Epithelial cell of proximal tubule (primary cell): ENCODE measurements at regions not wholly inside any gene's neighbourhood (a gene's known extent, or its start where the extent isn't known, plus 50 kb on each side); places are given as distances from the start of the nearest gene placed in this dataset.

Experiments
- DNase-seq: peaks from one replicate; pipeline ENCODE4 v3.0.0-alpha.2; 2011; ENCODE audit warnings: low read depth
- H3K4me3 ChIP-seq: 2 replicates; pipeline ENCODE4 v1.5.1; 2011; ENCODE audit warnings: low read depth, mild to moderate bottlenecking, low read length
- TF ChIP-seq, protein P1 (sequence below): conservative IDR thresholded peaks from 2 replicates; pipeline ENCODE4 v1.5.1; 2012; ENCODE audit warnings: low read depth, mild to moderate bottlenecking, low read length

DNA sequence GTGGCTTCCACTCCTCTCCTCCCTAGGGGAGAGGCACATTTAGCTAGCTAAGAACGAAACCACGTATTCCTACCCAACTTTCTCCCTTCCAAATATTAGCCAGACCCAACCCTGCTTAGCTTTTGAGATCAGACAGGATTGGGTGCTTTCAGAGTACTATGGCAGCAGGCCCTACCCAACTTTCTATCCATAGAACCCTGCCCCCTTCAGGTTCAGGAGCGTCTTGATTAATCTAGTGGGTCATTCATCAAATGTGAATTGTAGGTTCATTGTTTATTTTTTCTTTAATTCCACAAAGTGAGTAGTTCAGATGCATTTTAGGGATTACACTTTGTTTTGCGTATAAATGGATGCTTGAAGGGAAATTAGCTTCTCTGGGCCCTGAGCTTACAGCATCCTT is 188.3 kb downstream of the MIB1 start:
- H3K4me3 ChIP-seq = no peak overlapping the region
- TF ChIP-seq, protein P1, sequence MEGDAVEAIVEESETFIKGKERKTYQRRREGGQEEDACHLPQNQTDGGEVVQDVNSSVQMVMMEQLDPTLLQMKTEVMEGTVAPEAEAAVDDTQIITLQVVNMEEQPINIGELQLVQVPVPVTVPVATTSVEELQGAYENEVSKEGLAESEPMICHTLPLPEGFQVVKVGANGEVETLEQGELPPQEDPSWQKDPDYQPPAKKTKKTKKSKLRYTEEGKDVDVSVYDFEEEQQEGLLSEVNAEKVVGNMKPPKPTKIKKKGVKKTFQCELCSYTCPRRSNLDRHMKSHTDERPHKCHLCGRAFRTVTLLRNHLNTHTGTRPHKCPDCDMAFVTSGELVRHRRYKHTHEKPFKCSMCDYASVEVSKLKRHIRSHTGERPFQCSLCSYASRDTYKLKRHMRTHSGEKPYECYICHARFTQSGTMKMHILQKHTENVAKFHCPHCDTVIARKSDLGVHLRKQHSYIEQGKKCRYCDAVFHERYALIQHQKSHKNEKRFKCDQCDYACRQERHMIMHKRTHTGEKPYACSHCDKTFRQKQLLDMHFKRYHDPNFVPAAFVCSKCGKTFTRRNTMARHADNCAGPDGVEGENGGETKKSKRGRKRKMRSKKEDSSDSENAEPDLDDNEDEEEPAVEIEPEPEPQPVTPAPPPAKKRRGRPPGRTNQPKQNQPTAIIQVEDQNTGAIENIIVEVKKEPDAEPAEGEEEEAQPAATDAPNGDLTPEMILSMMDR = no peak
- DNase-seq = no peak

DNA sequence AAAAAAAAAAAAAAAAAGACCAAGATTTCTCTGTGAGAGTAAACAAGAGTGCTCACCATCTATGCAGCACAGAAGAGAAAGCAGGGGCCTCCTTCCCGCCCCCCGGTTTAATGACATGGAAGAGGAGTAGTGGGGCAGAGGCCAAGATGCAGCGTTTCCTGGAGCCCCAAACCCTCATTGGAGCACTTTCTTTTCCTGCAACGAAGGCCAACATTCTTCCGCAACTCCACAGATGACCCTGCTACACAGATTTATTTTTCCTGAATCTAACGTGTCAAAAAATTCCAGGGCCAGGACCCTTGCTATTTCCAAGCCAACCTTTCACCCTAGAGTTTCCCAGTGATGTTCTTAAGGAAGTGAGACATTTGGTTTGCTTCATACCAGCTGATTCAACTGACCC is 189.6 kb downstream of the MIB1 start:
- TF ChIP-seq, protein P1 = no peak
- H3K4me3 ChIP-seq = no peak overlapping the region
- no peak for DNase-seq

DNA sequence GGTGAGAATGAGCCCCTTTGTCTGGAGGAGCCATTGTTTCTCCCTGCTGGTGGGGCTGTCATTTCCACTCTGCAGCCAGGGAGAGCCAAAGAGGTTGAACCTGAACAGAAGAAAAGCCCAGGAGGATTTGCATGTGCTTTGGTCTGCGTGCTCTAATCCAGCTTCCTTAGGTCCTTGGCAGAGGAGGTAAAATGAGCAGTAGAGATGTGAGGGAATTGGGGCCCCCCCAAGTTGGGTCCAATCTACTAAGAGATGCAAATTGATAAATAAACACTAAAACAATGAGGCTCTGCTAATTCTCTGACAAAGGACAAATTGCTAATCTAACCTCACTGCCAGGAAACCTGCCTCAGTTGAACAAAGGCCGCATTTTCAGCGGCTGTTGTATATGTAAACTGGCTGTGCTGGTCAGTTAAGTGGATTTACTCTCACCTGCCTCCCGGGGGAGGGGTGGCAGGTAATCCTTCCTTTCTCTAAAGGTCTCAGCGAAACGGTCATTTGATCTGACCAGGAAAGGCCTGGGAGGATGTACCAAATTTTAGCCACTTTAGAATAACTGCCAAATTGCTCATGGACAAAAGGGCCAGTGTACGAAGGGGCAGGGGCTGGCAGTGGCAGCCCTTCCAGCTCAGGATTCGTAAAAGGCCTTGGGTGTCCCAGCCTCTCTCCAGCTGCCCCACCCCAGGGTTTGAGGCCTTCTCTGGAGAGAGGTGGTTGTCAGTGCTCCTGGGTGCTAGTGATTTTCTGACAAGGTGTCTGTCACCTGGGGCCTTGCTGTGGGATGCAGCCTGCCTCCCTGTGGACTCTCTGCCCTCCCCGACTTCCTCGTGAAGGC is 193.6 kb downstream of the MIB1 start:
- TF ChIP-seq, protein P1 = no peak
- no peak for DNase-seq
- no peak overlapping the region for H3K4me3 ChIP-seq

DNA sequence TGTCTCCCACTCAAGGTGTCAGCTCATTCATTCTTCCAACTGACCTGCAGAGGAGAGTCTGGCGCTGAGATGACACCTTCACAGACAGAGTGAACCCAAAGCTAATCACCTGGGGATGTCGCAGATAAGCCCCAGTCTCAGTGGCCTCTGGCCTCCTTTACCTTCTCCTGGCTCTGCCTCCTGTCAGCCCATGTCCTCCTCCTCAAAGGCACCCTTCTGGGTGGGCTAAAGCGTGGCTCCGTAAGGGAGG is 194.1 kb downstream of the MIB1 start:
- DNase-seq = no peak
- no peak overlapping the region for H3K4me3 ChIP-seq
- TF ChIP-seq, protein P1 = no peak

DNA sequence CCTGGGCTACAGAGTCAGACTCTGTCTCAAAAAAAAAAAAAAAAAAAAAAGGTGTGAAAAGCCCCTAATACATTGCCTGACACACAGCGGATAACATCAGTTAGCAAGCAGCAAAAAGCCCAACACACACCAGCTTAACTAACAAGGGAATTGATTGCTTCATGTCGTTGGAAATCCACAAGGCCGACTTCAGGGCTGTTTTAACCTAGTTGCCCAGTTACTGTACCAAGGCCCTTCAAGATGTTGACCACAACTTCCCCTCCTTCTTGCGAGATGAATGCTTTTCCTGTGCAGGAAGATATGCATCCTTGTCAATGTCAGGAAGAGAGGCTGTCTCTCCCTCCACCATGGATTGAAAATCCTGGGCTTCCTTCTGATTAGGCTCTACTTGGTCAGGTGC is 202.9 kb downstream of the MIB1 start:
- DNase-seq = no peak
- H3K4me3 ChIP-seq = no peak overlapping the region
- TF ChIP-seq, protein P1 = no peak

DNA sequence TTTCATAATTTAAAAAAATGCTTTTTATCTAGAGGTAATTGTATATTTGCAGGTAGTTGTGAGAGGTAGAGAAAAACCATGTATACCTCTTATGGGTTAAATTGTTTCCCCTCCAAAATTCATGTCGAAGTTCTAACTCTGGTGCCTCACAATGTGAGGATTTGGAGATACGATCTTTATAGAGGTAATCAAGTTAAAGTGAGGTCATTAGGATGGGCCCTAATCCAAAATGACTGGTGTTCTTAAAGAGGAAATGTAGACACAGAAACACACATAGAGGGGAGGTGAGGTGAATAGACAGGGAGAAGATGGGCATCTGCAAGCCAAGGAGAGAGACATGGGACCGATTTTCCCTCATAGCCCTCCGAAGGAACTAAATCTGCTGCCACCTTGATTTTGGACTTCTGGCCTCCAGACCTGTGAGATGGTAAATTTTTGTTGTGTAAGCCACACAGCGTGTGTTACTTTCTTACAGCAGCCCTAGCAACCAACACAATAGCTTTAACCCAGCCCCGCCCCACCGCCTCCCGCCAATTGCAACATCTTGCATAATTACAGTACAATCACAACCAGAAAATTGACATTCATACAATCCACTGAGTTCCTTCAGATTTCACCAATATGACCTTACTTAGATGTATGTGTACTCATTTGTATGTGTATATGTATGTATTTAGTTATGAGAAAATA is 208.9 kb downstream of the MIB1 start:
- DNase-seq = no peak
- TF ChIP-seq, protein P1 = no peak
- H3K4me3 ChIP-seq = no peak overlapping the region
